Psoas muscle (tissue), 7 donors: ENCODE measurements at regions not wholly inside any gene's neighbourhood (a gene's known extent, or its start where the extent isn't known, plus 50 kb on each side); places are given as distances from the start of the nearest gene placed in this dataset.

ENCODE experiments used
- ATAC-seq, 4 donors: fragments of 200-7000 bp; cut with Tn5 transposase; one replicate each; pipeline ENCODE4 v1.9.1; 2020; ENCODE audit warnings: moderate library complexity in 3 of 4, mild to moderate bottlenecking in 2 of 4
- DNase-seq, 2 donors: peaks; one replicate each; pipeline ENCODE4 v3.0.0-alpha.2; 2020
- H3K27ac ChIP-seq: fragments of 200-600 bp; one replicate; pipeline ENCODE4 v1.8.0; 2022
- H3K27me3 ChIP-seq, 3 donors: fragments of 200-600 bp in 1 of 3; one replicate each; pipeline versions ENCODE4 v1.6.1 to v1.8.0; 2013 to 2022; ENCODE audit warnings: low read length in 2 of 3, mild to moderate bottlenecking in 2 of 3, moderate library complexity in 1 of 3; ENCODE audit not compliant: insufficient read depth in 3 of 3
- H3K36me3 ChIP-seq, 2 donors: fragments of 200-600 bp in 1 of 2; one replicate each; pipeline versions ENCODE4 v1.6.1 to v1.8.0; 2013 to 2022; ENCODE audit warnings: low read depth in 1 of 2, mild to moderate bottlenecking in 1 of 2, moderate library complexity in 1 of 2; ENCODE audit not compliant: insufficient read depth in 1 of 2
- H3K4me1 ChIP-seq: fragments of 200-600 bp; one replicate; pipeline ENCODE4 v1.8.0; 2022
- H3K4me3 ChIP-seq: fragments of 200-600 bp; one replicate; pipeline ENCODE4 v1.8.0; 2022; ENCODE audit warnings: mild to moderate bottlenecking
- H3K9me3 ChIP-seq: fragments of 200-600 bp; one replicate; pipeline ENCODE4 v1.8.0; 2022
- WGBS, 3 donors: extraction: QIAGEN DNeasy Blood & Tissue Kit; methylation state at CpG; one replicate each; pipeline versions ENCODE4 v1.1.6 to v1.1.7; 2013; 5-methylcytosine and 5-hydroxymethylcytosine counted together
- intact Hi-C, 2 donors: fragments of 100-400 bp; cut with DNase I; formaldehyde crosslinking; loops; one replicate each; pipeline versions ENCODE4 v1.11.0 to v1.14.2; 2022
- TF ChIP-seq, protein P1 (sequence below): fragments of 200-600 bp; IDR thresholded peaks from one replicate; pipeline ENCODE4 v1.8.0; 2022; ENCODE audit warnings: antibody characterized with exemption
- donor health status: healthy with polysubstance abuse.
- donor health status: DM: no; HTN: no; CAD: no; lungs with moderate emphysema.
- donor health status: Bipolar disorder and iron deficiency.
- donor health status: healthy.
- donor health status: DM: yes; HTN: yes; CAD: no.
- donor health status: DM: no; HTN: no; CAD: no.
- donor health status: DM: yes; HTN: yes; CAD: no.

DNA sequence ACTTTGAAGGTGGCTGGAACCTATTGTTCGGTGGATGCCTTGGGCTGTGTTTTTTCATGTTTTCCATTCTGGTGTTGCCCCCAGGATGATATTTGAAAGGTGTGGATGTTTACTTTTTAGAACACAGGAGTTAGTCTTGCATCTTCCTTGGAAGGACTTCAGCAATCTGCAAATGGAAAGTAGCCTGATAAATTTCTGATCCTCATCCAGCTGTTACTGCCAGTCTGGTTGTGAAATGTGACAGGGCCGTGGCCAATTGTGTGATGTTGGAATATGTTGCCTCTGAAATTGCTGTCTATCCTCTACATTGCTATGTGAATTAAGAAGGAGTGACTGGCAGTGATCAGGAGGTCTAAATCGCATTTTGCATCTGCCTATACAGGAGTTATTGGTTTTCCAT lies 382.5 kb upstream of the C2CD4B start:
- DNase-seq = peak; percentile 35 to 64
- ATAC-seq = peak; percentile 48 to 71 (median 64)

DNA sequence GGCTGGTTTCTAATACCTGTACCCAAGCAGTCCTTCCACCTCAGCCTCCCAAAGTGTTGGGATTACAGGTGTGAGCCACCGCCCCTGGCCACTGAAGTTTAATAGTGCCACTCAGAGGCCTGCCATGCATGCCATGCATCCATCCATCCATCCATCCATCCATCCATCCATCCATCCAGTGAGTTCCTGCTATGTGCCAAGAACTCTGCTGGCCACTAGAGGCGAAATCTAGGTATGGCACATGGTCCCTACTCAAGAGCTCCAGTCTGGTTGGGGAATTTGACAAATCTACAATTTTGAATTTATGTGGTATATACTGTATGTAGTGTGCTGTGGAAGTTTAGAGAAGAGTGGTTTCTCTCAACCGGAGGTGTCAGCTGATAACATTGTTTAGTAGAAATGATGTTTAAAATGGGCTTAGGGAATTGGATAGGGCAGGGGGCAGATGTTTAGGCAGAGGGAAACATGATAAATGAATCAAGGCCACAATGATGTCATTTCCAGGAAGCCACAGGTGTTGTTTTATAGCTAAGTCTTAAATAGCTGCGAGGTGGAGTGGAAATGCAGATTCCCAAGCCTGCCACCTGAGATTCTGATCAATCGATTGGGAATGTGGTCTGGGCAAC lies 384.4 kb upstream of the C2CD4B start:
- 74 to 84% (median 80%) methylated on average over 5 of the region's 5 CpGs for WGBS, 3 donors
- Histone ChIP-seq H3K27me3 (no peaks in the 10 kb centered on the region), H3K36me3 (no peaks in the 10 kb centered on the region), H3K27ac (no peak overlapping the region), H3K4me3 (no peak overlapping the region), H3K9me3 (no peaks in the 10 kb centered on the region), H3K4me1 (peaks cover 36% of the 10 kb centered on the region)
- TF ChIP-seq, protein P1, sequence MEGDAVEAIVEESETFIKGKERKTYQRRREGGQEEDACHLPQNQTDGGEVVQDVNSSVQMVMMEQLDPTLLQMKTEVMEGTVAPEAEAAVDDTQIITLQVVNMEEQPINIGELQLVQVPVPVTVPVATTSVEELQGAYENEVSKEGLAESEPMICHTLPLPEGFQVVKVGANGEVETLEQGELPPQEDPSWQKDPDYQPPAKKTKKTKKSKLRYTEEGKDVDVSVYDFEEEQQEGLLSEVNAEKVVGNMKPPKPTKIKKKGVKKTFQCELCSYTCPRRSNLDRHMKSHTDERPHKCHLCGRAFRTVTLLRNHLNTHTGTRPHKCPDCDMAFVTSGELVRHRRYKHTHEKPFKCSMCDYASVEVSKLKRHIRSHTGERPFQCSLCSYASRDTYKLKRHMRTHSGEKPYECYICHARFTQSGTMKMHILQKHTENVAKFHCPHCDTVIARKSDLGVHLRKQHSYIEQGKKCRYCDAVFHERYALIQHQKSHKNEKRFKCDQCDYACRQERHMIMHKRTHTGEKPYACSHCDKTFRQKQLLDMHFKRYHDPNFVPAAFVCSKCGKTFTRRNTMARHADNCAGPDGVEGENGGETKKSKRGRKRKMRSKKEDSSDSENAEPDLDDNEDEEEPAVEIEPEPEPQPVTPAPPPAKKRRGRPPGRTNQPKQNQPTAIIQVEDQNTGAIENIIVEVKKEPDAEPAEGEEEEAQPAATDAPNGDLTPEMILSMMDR = peak; percentile 36
- ATAC-seq = no peak
- intact Hi-C loops = loop anchor here in 1 of 2 donors (5.0 kb wide), 1 partner anchor 157 kb away; the partner anchor contains the start of gene TLN2
- no peak for DNase-seq

More for the DNA sequence above, 382.5 kb upstream of the C2CD4B start:
- H3K9me3 ChIP-seq = no peaks in the 10 kb centered on the region
- 29 to 40% (median 29%) methylated on average over 3 of the region's 3 CpGs for WGBS, 3 donors
- no peaks in the 10 kb centered on the region for H3K27me3 ChIP-seq
- intact Hi-C loops = loop anchor here in 1 of 2 donors (5.0 kb wide), 1 partner anchor 155 kb away; the partner anchor contains the start of gene TLN2
- H3K4me1 ChIP-seq = peaks cover 36% of the 10 kb centered on the region
- H3K27ac ChIP-seq = peak overlapping the region; percentile 78
- H3K36me3 ChIP-seq = no peaks in the 10 kb centered on the region
- peak overlapping the region; percentile 47 for H3K4me3 ChIP-seq
- TF ChIP-seq, protein P1 = no peak

DNA sequence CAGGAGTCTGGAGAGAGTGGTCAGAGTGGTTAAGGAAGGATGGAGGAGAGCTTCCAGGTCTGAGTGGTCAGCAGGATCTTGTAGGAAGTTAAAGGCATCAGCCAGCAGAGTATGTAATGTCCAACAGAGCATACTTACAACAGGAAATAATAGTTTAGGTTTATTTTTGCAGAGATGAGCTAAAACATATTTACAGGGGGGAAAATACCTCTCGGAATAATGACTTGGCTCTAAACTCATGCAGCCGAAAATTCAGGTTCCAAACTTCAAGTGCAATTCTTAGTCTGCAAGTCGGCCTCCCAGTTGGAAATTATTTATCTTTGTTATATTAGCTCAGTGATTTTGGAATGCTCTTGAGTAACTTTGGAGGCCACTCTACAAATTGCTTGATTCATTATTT lies 385.0 kb upstream of the C2CD4B start:
- H3K9me3 ChIP-seq = no peaks in the 10 kb centered on the region
- no peak overlapping the region for H3K27ac ChIP-seq
- no peak for DNase-seq
- intact Hi-C loops = no loop called here
- TF ChIP-seq, protein P1 = no peak
- H3K4me3 ChIP-seq = no peak overlapping the region
- no peaks in the 10 kb centered on the region for H3K36me3 ChIP-seq
- WGBS, 3 donors = 33 to 65% (median 41%) methylated on average over 3 of the region's 3 CpGs
- H3K4me1 ChIP-seq = peaks cover 36% of the 10 kb centered on the region
- no peaks in the 10 kb centered on the region for H3K27me3 ChIP-seq
- no peak for ATAC-seq

DNA sequence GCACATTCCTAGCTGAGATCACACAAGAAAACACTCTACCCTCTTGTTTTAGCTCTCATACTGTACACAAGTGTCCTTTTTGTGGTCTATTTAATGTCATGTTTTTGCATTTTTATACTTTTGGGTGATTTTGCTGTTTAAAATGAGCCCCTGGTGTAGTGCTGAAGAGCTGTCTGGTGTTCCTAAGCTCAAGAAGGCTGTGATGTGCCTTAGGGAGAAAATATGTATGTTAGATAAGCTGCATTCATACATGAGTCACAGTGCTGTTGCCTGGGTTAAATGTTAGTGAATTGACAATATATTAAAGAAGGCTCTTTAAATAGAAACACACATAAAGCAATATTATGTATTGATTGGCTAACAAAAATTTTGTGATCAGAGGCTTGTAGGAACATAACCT lies 387.4 kb upstream of the C2CD4B start:
- intact Hi-C loops = no loop called here
- no peaks in the 10 kb centered on the region for H3K36me3 ChIP-seq
- TF ChIP-seq, protein P1 = no peak

More for the DNA sequence above, 387.4 kb upstream of the C2CD4B start:
- H3K4me3 ChIP-seq = no peak overlapping the region
- no peaks in the 10 kb centered on the region for H3K9me3 ChIP-seq
- H3K4me1 ChIP-seq = peaks cover 17% of the 10 kb centered on the region
- DNase-seq (no peak), ATAC-seq (no peak)
- H3K27ac ChIP-seq = no peak overlapping the region
- no peaks in the 10 kb centered on the region for H3K27me3 ChIP-seq
